ENCODE measurements at regions not wholly inside any gene's neighbourhood (a gene's known extent, or its start where the extent isn't known, plus 50 kb on each side); places are given as distances from the start of the nearest gene placed in this dataset.

GRCh38 chr6:95489185-95489863 lies 88.0 kb upstream of the MANEA start:
- no peaks in the 10 kb centered on the region for H3K9me3 ChIP-seq (ENCODE audit: control insufficient read depth, insufficient read depth, low read length)
- H3K36me3 ChIP-seq (ENCODE audit: control insufficient read depth, insufficient read depth, low read length) = no peaks in the 10 kb centered on the region
- H3K27ac ChIP-seq (ENCODE audit: low read depth, low read length) = no peak overlapping the region
- H3K27me3 ChIP-seq (ENCODE audit: control insufficient read depth, insufficient read depth, low read length) = no peaks in the 10 kb centered on the region
- H3K4me3 ChIP-seq (ENCODE audit: low read depth, low read length) = no peak overlapping the region
- WGBS (ENCODE audit: insufficient coverage) = no CpG with 5 or more reads among the region's 3 CpGs
- no peak for DNase-seq (ENCODE audit: low read depth in 4 of 6, low spot score in 6 of 6)
- no peaks in the 10 kb centered on the region for H3K4me1 ChIP-seq (ENCODE audit: control insufficient read depth, insufficient read depth, low read length)

GRCh38 chr6:95496769-95497426 lies 80.4 kb upstream of the MANEA start:
- Histone ChIP-seq H3K36me3 (ENCODE audit: control insufficient read depth, insufficient read depth, low read length) (no peaks in the 10 kb centered on the region), H3K27me3 (ENCODE audit: control insufficient read depth, insufficient read depth, low read length) (no peaks in the 10 kb centered on the region), H3K4me3 (ENCODE audit: low read depth, low read length) (no peak overlapping the region), H3K9me3 (ENCODE audit: control insufficient read depth, insufficient read depth, low read length) (peaks cover 4% of the 10 kb centered on the region), H3K4me1 (ENCODE audit: control insufficient read depth, insufficient read depth, low read length) (no peaks in the 10 kb centered on the region), H3K27ac (ENCODE audit: low read depth, low read length) (no peak overlapping the region)
- no peak for DNase-seq (ENCODE audit: low read depth in 4 of 6, low spot score in 6 of 6)
- WGBS (ENCODE audit: insufficient coverage) = 98% methylated on average over 26 of the region's 28 CpGs

DNA sequence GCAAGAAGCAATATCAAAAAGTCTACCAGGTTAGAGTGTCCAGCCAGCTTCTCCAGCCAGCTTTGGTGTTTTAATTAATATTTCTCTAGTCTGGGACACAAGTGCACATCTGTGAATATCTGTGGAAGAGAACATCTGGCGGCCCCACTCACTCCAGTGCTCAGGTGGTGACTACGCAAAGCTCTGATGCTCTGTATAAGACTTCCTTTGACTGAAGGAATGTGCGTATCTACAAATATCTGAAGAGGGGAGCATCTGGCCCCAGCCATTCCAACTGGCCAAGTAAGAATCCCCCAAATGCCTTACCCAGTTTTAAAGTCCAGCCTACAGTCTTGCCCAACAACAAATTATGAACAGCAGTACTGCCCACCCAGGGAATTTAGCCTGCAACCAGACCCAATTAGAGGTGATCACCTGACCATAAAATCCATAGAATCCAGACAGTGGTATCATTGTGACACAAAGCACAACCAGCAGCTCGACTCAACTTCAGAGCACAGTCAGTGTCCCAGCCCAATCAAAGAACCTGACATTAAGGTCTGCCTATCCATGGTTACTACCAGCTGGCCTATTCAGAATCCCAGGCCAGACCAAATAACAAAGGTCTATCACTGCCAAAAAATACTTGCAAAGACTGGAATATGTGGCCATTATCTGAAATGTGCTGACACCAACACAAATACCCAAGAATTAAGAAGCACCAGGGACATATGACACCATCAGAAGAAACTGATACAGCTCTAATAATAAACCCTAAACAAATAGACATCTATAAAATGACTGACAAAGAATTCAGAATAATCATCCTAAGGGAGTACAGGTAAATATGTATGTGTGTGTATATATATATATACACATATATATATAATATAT lies 76.1 kb upstream of the MANEA start:
- no peak overlapping the region for H3K4me3 ChIP-seq (ENCODE audit: low read depth, low read length)
- H3K27ac ChIP-seq (ENCODE audit: low read depth, low read length) = no peak overlapping the region
- H3K27me3 ChIP-seq (ENCODE audit: control insufficient read depth, insufficient read depth, low read length) = no peaks in the 10 kb centered on the region
- no peak for DNase-seq (ENCODE audit: low read depth in 4 of 6, low spot score in 6 of 6)
- H3K36me3 ChIP-seq (ENCODE audit: control insufficient read depth, insufficient read depth, low read length) = no peaks in the 10 kb centered on the region
- 91% methylated on average over 4 of the region's 4 CpGs for WGBS (ENCODE audit: insufficient coverage)
- no peaks in the 10 kb centered on the region for H3K4me1 ChIP-seq (ENCODE audit: control insufficient read depth, insufficient read depth, low read length)
- H3K9me3 ChIP-seq (ENCODE audit: control insufficient read depth, insufficient read depth, low read length) = peaks cover 5% of the 10 kb centered on the region

DNA sequence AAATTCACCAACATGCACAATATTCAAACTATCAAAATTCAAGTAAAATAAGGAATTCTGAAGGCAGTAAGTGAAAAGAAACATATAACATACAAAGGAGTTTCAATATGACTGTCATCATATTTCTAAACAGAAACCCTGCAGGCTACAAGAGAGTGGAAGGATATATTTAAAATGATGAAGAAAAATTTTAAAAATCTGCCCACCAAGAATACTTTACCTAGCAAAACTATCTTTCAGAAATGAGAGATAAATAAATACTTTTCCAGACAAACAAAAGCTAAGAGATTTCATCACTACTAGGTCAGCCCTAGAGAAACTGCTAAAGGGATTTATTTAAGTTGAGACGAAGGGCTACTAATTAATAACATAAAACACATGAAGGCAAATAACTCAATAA lies 73.8 kb upstream of the MANEA start:
- peaks cover 2% of the 10 kb centered on the region for H3K9me3 ChIP-seq (ENCODE audit: control insufficient read depth, insufficient read depth, low read length)
- H3K4me3 ChIP-seq (ENCODE audit: low read depth, low read length) = no peak overlapping the region
- WGBS (ENCODE audit: insufficient coverage) = no CpG with 5 or more reads among the region's 1 CpG
- no peak for DNase-seq (ENCODE audit: low read depth in 4 of 6, low spot score in 6 of 6)
- no peak overlapping the region for H3K27ac ChIP-seq (ENCODE audit: low read depth, low read length)
- H3K27me3 ChIP-seq (ENCODE audit: control insufficient read depth, insufficient read depth, low read length) = no peaks in the 10 kb centered on the region
- no peaks in the 10 kb centered on the region for H3K36me3 ChIP-seq (ENCODE audit: control insufficient read depth, insufficient read depth, low read length)
- H3K4me1 ChIP-seq (ENCODE audit: control insufficient read depth, insufficient read depth, low read length) = no peaks in the 10 kb centered on the region

DNA sequence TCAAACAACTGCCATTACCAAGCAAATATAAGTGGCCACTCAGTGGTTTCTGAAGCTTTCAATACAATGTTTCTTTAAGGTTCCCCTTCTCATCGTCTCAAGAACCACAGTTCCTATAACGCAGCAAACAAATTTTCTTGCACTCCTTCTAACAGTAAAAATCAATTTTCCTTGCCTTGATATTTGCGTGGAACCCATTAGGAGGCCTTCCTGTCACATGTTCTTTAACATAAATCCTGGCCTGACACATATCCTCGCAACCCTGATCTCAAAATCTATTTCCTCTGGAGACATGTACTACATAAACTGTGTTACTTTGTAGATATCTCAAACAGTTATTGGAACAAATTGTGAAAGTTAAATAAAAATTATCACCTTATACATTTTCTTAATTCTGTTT lies 65.9 kb upstream of the MANEA start:
- Histone ChIP-seq H3K4me3 (ENCODE audit: low read depth, low read length) (no peak overlapping the region), H3K27ac (ENCODE audit: low read depth, low read length) (no peak overlapping the region), H3K27me3 (ENCODE audit: control insufficient read depth, insufficient read depth, low read length) (no peaks in the 10 kb centered on the region), H3K36me3 (ENCODE audit: control insufficient read depth, insufficient read depth, low read length) (no peaks in the 10 kb centered on the region), H3K4me1 (ENCODE audit: control insufficient read depth, insufficient read depth, low read length) (no peaks in the 10 kb centered on the region), H3K9me3 (ENCODE audit: control insufficient read depth, insufficient read depth, low read length) (no peaks in the 10 kb centered on the region)
- no peak for DNase-seq (ENCODE audit: low read depth in 4 of 6, low spot score in 6 of 6)
- 53% methylated on average over 3 of the region's 4 CpGs for whole genome bisulfite sequencing (ENCODE audit: insufficient coverage)

- no peaks in the 10 kb centered on the region for H3K9me3 ChIP-seq (ENCODE audit: control insufficient read depth, insufficient read depth, low read length)
- H3K4me3 ChIP-seq (ENCODE audit: low read depth, low read length) = no peak overlapping the region
- no peaks in the 10 kb centered on the region for H3K4me1 ChIP-seq (ENCODE audit: control insufficient read depth, insufficient read depth, low read length)
- no peaks in the 10 kb centered on the region for H3K27me3 ChIP-seq (ENCODE audit: control insufficient read depth, insufficient read depth, low read length)
- no peak for DNase-seq (ENCODE audit: low read depth in 4 of 6, low spot score in 6 of 6)
- WGBS (ENCODE audit: insufficient coverage) = no CpG with 5 or more reads among the region's 2 CpGs
- H3K36me3 ChIP-seq (ENCODE audit: control insufficient read depth, insufficient read depth, low read length) = no peaks in the 10 kb centered on the region
- no peak overlapping the region for H3K27ac ChIP-seq (ENCODE audit: low read depth, low read length)
These were observed 61.4 kb upstream of the MANEA start for GRCh38 chr6:95515975-95516374.

- no peaks in the 10 kb centered on the region for H3K36me3 ChIP-seq (ENCODE audit: control insufficient read depth, insufficient read depth, low read length)
- H3K4me1 ChIP-seq (ENCODE audit: control insufficient read depth, insufficient read depth, low read length) = no peaks in the 10 kb centered on the region
- 60% methylated on average over 1 of the region's 2 CpGs for WGBS (ENCODE audit: insufficient coverage)
- no peaks in the 10 kb centered on the region for H3K27me3 ChIP-seq (ENCODE audit: control insufficient read depth, insufficient read depth, low read length)
- H3K27ac ChIP-seq (ENCODE audit: low read depth, low read length) = no peak overlapping the region
- H3K9me3 ChIP-seq (ENCODE audit: control insufficient read depth, insufficient read depth, low read length) = no peaks in the 10 kb centered on the region
- DNase-seq (ENCODE audit: low read depth in 4 of 6, low spot score in 6 of 6) = no peak
- H3K4me3 ChIP-seq (ENCODE audit: low read depth, low read length) = no peak overlapping the region
These were observed 60.3 kb upstream of the MANEA start for GRCh38 chr6:95517004-95517403.

- no CpG with 5 or more reads among the region's 3 CpGs for WGBS (ENCODE audit: insufficient coverage)
- H3K27me3 ChIP-seq (ENCODE audit: control insufficient read depth, insufficient read depth, low read length) = no peaks in the 10 kb centered on the region
- H3K27ac ChIP-seq (ENCODE audit: low read depth, low read length) = no peak overlapping the region
- no peaks in the 10 kb centered on the region for H3K4me1 ChIP-seq (ENCODE audit: control insufficient read depth, insufficient read depth, low read length)
- H3K36me3 ChIP-seq (ENCODE audit: control insufficient read depth, insufficient read depth, low read length) = no peaks in the 10 kb centered on the region
- no peak for DNase-seq (ENCODE audit: low read depth in 4 of 6, low spot score in 6 of 6)
- H3K4me3 ChIP-seq (ENCODE audit: low read depth, low read length) = no peak overlapping the region
- no peaks in the 10 kb centered on the region for H3K9me3 ChIP-seq (ENCODE audit: control insufficient read depth, insufficient read depth, low read length)
These were observed 59.8 kb upstream of the MANEA start for GRCh38 chr6:95517568-95517967.

DNA sequence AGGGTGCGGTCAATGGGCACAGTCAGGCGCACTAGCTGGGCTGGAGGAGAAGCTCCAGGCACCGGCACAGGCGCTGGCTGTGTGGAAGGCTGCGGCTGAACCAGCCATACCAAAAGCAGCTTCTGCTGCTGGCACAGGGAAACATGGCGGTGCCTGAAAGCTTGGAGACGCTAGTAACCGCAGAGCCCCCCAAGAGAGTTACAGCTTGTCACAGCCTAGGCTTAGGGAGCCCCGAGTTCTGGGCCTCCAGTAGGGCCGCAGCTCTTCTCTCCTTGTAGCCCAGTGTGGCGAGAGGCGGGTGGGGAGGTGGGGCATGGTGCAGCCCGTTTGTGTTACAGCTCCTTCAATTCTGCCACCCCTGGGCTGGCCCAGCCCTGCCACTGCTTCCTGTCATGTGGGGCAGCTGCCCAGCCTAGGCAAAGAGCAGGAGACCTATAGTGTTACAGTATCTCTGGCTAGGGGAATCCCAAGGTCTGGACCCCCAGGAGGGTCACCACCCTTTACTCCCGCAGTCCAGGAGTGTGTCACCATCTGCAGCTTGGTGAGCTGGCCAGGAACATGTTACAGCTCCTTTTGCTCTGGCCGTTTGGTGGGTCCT lies 58.6 kb upstream of the MANEA start:
- no peaks in the 10 kb centered on the region for H3K36me3 ChIP-seq (ENCODE audit: control insufficient read depth, insufficient read depth, low read length)
- no peak for DNase-seq (ENCODE audit: low read depth in 4 of 6, low spot score in 6 of 6)

More for the DNA sequence above, 58.6 kb upstream of the MANEA start:
- Histone ChIP-seq H3K4me3 (ENCODE audit: low read depth, low read length) (no peak overlapping the region), H3K9me3 (ENCODE audit: control insufficient read depth, insufficient read depth, low read length) (no peaks in the 10 kb centered on the region), H3K27ac (ENCODE audit: low read depth, low read length) (no peak overlapping the region), H3K27me3 (ENCODE audit: control insufficient read depth, insufficient read depth, low read length) (no peaks in the 10 kb centered on the region), H3K4me1 (ENCODE audit: control insufficient read depth, insufficient read depth, low read length) (no peaks in the 10 kb centered on the region)
- WGBS (ENCODE audit: insufficient coverage) = 94% methylated on average over 15 of the region's 15 CpGs
